ENCODE measurements at regions not wholly inside any gene's neighbourhood (a gene's known extent, or its start where the extent isn't known, plus 50 kb on each side); places are given as distances from the start of the nearest gene placed in this dataset.
"Not testable (repeated sequence)": the region's sequence is repeated elsewhere in the genome, so short reads cannot be mapped to it uniquely, and the experiment has no call there.

DNA sequence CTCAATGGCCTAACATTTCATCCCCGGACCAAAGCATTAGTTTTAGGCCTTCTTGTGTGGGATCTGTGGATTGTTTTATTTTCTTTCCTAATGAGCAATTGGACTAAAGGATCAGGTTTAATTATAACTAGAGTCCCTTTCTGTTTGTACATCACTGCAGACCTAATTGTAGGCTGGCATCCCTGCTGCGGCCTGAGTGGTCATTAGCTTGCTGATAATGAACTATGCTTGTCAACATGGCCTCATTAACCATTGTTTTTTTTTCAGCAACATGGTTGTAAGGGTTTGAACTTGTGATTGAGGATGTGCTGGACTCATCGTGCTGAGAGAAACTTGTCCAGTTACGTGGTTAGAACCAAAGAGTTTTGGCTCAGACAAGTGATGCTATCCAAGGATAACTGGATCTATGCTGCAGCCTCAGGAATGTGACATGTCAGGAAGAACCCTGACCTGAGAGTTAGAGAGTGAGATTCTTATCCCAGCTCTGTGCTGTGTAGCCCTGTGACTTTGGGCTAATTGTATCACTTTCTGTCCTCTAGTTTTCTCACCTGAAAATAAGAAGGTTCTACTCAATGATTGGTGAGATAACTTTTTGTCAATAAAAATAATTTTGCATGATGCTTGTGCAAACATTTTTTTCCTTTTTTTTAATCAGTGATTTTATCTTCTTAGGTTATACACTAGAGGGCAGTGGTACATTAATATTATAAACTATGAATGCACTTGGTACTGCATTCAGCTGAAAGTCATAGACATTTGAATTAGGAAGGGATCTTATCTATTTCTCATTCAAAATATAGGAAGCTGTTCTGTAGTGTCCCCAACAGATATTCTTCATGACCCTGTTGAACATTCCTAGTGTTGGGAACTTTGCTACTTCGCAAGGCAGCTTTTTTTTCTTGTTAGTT is 140.9 kb downstream of the RNF144B start:
- no peak for DNase-seq

DNA sequence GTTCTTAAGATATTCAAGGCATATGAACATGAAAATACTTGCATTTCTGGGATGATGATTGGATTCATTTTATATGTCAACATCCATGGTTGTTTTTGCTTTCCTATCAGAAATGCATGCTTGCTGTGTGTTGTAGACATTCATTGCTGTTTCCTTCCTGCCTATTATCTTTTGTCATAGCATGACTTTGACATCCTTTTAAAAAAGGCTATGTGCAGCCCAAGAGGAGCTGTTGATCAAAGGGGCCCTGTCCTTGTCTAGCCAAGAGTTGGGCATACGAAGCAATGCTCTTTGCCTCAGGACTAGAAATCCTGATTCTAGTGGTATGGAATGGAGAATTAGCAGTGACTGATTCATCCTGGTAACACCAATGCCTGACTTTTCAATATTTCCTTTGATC is 143.1 kb downstream of the RNF144B start:
- DNase-seq = no peak

DNA sequence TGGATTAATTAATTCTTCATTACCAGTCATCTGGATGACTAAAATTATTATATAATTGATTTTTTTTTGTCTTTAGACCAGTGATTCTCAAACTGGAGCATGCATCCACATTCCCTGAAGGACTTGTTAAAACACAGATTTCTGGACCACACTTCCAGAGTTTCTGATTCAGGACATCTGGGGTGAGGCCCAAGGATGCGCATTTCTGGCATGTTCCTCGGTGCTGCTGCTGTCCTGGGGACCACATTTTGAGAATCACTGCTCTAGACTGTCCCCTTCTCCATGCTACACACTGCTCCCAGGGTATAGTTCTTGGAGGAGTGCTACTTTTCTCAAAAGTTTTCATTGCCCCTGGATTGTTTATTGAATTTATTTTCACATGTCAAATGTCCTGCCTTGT is 145.0 kb downstream of the RNF144B start:
- DNase-seq = no peak

DNA sequence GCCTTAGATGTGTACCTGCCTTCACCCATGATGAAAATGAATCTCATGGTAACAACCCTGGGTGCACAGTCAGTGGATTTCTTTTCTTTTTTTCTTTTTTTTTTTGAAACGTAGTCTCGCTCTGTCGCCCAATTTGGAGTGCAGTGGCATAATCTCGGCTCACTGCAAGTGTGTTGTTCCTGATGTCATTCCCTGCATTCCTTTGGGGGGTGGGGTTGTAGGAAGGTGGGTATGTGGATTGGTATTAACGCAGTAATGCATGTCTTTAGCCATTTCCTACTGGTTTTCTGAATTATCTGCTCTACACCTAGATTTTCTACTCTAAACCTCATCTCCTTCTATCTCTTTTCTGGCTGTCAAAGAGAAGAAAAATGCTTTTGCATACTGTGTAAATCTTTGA is 146.6 kb downstream of the RNF144B start:
- DNase-seq = no peak

DNA sequence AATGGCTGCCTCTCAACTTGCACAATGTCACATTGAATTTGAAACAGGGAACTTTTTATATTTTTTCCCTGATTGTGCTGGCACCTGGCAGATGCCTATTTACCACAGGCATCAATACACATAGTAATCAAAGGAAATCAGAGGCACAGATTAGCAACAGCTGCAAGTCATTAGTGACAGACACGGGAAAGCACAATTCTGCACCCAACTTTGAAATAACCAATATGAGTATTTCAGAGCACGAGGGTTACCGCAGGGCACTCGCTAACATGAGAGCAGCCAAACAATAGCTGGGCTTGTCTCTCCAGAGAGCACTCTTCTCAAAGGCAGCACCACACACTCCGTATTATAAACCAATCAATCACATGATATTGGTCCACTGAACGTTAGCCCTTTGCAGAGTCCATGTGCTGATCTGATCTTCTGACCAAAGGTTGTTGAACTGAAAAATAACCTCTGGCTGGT is 149.5 kb downstream of the RNF144B start:
- no peak for DNase-seq

DNA sequence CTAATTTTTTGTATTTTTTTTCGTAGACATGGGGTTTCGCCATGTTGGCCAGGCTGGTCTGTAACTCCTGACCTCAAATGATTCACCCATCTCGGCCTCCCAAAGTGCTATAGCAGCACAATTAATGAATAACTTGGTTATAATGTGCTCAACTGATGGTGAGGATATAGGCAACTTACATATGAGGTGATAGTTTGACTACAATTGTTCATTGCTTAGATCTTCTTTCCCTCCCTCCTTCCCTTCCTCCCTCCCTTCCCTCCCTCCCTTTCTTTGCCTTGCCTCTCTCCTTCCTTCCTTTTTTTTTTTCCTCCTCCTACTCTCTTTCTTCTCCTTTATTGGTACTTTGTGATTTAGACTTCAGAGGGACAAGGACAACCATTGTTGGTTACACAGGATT is 151.2 kb downstream of the RNF144B start:
- no peak for DNase-seq

DNA sequence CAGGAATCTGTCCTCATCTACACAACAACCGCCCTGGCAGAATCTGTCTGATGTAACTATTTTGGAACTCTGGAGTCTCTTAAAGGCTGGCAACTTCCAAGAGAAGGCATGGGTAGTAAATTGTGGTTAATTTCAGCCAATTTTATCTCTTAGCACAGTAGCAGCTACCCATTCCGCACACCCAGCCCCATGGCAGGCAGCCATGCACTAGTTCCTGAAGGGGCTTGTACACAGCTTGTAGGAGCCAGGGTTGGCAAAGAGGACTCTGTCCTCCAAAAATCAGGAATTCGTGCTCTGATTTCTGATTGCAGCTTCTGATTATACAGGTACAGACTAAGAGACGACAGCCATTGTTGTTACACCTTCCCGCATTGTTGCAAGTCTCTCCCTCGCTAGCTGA is 155.9 kb downstream of the RNF144B start:
- no peak for DNase-seq

DNA sequence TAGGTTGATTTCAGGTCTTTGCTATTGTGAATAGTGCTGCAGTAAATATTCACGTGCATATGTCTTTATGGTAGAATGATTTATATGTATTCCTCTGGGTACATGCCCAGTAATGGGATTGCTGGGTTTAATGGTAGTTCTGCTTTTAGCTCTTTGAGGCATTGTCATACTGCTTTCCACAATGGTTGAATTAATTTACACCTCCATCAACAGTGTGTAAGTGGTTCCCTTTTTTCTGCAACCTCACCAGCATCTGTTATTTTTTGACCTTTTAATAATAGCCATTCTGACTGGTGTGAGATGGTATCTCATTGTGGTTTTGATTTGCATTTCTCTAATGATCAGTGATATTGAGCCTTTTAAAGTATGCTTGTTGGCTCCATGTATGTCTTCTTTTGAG is 158.0 kb downstream of the RNF144B start:
- not testable (repeated sequence) for DNase-seq

DNA sequence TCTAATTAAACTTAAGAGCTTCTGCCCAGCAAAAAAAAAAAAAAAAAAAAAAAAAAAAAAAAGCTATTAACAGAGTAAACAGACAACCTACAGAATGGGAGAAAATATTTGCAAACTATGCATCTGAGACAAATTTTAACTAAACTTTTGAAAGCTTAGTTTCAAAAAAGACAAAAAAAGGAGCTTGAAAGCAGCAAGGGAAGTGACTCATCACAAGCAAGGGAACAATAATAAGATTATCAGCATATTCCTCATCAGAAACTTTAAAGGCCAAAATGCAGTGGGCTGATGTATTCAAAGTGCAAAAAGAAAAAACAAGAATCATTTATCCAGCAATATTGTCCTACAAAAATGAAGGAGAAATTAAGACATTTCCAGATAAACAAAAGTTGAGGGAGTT is 158.6 kb downstream of the RNF144B start:
- no peak for DNase-seq

DNA sequence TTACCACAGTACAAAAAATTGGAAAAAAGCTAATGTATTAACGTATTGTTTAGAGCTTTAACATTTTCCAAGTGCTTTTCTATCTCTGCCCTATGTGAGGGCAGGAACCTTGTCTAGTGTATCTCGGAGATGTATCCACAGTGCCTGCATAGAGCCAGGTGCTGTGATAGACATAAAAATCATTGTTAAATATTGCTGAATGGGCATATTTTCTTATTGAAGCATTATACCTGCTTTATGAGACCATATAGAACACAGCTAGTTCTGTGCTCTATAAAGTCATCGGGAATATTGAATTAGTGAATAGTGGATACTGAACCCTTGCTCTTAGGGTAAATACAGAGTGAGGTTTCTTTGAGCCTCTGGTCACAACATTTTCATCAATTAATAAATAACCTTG is 163.0 kb downstream of the RNF144B start:
- no peak for DNase-seq

DNA sequence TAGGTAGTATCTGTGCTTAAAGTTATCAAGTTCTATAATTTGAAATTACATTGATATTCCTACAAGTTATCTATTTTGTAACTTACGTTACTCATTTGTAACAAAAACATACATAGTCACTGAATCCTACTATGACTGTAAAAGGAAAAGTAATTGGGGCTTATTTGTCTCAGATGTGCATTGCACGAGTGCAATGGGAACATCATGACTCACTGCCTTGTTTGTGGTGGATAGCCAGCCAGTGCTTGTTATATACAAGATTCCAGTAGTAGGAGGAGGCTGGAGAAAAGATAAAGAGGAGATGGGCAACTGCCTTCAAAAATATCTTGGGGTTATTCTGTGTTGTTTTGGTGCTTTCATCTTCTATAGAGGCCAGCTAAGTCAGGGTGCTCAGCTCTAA is 164.1 kb downstream of the RNF144B start:
- no peak for DNase-seq

DNA sequence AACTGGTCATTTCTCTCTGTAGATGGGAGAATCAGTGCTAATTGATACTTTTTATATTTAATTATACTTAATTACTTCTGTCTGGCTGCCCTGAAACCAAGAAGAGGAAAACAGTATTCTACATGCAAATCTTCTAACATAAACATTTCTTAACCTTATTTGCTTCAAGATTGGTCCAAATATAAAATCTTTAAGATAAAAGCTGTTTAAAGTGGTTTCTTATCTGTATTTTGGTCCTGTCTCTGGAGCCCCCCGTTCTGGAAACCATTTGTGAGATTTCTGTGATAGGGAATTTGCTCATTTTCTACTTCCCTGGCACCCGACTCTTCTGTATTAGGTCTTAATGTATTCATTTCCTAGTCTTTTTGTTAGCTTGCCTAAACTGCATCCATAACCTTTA is 168.6 kb downstream of the RNF144B start:
- DNase-seq = no peak

DNA sequence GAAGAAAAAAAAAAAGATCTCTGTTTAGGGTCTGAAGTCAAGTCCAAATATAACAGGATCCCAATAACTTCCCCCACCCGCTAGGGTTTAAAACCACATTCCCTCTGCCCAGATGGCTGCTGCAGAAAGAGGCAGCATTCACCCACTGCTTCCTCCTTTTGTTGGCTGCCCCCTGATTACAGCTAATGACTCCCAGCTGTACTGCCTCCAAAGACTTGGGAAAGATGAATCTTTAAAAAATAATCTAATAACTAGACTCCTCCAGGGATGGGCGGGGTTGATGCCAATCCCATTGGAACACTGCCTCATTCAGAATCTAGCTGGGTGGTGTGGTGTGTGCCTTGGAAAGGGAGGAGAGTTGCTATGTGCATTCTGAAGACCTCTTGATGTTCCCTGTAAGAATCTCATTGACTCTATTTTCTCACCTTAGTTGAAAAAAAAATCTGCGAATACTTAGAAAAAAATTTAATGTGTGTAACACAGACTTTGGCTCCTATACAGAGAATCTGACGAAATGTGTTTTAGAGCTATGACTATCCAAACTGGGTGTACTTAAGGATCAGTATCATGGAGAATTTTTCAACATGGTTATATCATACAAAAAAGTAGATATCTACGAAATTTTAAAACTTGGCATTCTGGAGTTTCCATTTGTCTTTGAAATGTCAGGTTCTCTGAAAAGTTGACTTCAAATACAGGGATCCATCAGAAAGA is 174.0 kb downstream of the RNF144B start:
- no peak for DNase-seq

DNA sequence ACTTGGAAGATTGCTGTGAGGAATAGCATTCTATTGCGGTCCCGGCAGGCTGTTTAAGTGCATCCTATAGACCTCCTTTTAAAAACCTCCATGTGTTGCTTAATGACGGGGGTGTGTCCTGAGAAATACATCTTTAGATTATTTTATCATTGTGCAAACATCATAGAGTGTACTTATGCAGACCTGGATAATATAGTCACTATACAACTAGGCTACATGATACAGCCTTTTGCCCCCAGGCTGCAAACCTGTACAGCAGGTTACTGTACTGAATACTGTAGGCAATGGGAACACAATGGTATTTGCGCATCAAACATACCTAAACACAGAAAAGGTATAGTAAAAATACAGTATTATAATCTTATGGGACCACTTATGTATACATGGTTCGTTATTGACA is 175.6 kb downstream of the RNF144B start:
- no peak for DNase-seq

DNA sequence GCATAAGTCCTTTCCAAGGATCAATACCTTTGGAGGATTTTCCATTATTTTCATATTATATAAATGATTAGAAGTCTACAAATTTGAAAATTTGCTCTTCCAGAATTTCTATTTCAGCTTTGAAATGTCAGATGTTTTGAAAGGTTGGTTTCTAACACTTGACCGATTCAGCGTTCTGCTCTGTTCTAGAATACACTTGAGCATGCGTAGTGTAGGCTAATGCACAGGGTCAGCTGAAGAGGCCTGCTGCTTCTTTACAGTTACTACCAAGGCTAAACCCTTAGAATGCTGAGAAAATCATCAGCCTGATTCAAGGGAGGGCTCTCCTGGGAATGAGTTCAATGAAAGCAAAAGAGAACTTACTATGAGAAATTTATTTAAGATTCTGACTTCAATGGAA is 177.6 kb downstream of the RNF144B start:
- DNase-seq = no peak

DNA sequence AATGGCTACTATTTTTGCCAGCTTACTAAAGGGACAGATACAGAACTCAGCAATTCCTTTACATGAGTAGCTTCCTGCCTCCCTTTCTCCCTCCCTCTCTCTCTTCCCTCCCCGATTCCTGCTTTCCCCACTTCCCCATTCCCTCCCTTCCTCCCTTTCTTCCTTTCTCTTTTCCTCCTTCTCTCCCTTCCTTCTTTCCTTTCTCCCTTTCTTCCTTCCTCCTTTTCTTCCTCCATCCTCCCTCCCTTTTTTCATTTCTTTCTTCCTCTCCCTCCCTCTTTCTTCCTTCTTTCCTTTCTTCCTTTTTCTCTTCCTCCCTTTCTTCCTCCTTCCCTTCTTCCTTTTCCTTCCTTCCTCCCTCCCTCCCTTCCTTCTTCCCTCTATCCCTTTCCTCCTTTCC is 178.1 kb downstream of the RNF144B start:
- DNase-seq = no peak

DNA sequence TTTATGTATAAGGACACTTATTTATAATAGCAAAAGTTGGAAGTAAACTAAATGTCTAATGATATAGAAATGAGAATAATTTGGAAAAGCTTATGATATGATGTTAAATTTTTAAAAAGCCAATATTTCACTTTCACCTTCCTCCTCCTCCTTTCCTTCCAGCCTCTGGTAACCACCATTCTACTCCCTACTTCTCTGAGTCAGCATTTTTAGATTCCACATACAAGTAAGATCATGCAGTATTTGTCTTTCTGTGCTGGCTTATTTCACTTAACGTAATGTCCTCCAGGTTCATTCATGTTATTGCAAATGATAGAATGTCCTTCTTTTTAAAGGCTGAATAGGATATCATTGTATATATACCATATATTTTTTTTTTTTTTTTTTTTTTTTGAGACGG is 180.2 kb downstream of the RNF144B start:
- no peak for DNase-seq

DNA sequence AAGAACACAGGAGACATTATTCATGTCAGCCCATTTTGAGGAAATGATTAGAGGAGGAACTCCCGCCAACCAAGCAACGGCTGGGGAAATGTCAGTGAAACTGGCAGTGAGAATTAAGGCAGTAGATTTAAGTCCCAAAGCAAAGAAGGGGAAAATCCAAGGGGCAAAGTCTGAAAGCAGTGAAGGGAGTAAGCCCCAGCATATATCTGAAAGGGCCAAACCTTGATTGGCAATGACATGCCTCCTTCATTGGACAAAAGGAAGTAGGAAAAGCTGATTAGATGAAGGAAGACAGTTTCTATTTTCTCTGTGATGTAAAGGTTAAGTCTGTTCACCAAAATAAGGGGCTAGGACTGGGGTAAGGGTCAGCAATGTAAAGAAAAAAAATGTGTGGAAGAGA is 190.3 kb downstream of the RNF144B start:
- no peak for DNase-seq

DNA sequence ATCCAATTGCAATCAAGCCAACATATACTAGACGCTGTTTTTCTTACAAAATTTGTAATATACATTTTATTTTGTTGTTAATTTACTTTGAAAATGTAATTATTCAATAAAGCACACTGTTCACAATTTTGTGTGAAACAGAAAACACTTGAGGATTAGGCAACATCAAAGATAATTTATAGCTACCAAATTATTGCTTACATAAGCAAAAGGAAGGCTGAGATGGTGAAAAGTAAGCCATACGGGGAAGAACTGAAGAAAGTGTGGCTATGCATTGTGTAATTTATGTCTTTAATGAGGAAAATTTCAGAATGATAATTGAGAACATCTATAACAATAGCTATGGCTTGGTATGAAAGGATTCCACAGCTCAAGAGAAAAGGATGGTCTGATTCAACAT is 192.0 kb downstream of the RNF144B start:
- no peak for DNase-seq

DNA sequence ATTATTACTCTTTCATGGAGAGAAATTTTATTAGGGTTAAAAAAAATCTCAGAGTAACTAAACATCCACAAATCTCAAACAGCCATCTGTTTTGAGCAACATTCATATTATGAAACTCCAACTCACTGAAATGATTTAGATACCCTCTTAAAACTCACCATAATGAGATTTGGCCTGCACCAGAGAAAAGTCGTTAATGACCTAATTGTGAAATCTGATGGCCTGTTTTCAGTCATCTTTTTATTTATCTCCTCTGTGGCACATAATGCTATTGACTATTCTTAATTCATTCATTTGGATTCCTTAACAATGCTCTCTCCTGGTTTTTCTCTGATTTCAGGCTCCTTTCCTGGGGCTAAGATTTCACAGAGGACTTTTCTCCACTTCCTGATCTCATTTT is 192.7 kb downstream of the RNF144B start:
- DNase-seq = no peak

DNA sequence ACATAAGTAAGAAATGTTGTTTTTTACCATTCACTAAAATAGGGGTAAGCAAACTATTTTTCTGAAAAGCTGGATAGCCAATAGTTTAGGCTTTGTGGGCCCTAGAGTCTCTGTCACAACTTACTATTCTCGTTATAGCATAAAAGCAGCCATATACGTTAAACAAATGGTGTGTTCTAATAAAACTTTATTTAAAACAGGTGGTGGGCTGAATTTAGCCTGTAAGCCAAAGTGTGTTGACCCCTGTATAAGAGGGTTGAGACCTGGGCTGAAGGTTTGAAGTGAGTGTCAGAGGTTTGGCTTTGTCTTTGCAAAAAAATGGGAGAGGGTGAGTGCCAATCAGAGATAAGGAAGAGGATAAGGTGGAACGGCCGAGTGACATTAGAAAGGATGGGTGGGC is 197.2 kb downstream of the RNF144B start:
- no peak for DNase-seq

DNA sequence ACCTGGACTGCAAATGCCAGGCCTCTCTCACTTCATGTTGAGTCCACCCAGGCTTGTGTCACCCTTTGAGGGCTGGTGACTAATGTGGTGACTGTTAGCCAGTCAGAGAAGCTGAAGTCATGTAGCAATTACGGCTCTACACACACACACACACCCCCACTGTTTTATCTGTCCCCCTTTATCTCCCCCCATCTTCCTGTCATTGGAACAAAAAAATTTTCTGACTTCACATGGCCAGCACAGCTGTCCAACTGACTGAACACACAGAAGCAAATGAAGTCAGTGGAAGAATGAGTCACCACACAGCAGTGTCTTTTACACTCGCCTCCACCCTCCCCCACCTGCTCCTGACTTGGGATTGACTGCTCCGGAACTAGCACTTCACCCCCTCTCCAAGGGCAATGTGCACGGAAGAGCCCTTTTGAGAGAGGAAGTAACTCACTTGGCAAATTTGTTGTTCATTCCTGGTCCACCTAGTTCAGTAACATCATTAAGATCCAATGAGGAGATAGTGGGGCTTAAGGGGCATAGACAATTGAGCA is 198.0 kb downstream of the RNF144B start:
- no peak for DNase-seq

DNA sequence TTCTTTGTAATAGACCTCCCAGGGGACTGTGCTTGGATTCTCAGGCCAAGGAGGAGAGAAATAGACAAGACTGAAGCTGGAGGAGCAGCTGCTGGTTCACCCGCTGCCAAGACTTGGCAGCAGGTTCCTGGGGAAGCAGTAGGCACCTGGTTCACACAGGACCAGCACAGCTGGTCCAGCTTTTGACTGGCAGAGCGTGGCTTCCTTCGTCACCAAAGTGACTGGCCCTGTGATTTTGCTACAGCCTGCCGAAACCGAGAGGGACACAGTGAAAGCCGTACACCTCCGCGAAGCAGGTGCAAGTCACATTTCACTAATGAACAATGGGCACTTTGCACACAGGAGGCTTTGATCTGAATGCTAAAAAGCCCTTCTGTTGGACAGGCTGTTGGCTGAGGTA is 199.0 kb downstream of the RNF144B start:
- no peak for DNase-seq
